ENCODE measurements at regions not wholly inside any gene's neighbourhood (a gene's known extent, or its start where the extent isn't known, plus 50 kb on each side); places are given as distances from the start of the nearest gene placed in this dataset.

- no peak for TF ChIP-seq CTCF (conservative IDR thresholded peaks at IDR 0.05; ENCODE audit: low read depth, low read length)
- no peak for TF ChIP-seq EZH2 (IDR thresholded peaks at IDR 0.05; ENCODE audit: low read length, unreplicated experiment)
- TF ChIP-seq EZH2phosphoT487 (IDR thresholded peaks at IDR 0.05; ENCODE audit: borderline replicate concordance, low read length) = no peak
Observed at GRCh38 chr15:91414124-91414523, 314.1 kb downstream of the SV2B start.
